ENCODE measurements at regions not wholly inside any gene's neighbourhood (a gene's known extent, or its start where the extent isn't known, plus 50 kb on each side); places are given as distances from the start of the nearest gene placed in this dataset.

DNA sequence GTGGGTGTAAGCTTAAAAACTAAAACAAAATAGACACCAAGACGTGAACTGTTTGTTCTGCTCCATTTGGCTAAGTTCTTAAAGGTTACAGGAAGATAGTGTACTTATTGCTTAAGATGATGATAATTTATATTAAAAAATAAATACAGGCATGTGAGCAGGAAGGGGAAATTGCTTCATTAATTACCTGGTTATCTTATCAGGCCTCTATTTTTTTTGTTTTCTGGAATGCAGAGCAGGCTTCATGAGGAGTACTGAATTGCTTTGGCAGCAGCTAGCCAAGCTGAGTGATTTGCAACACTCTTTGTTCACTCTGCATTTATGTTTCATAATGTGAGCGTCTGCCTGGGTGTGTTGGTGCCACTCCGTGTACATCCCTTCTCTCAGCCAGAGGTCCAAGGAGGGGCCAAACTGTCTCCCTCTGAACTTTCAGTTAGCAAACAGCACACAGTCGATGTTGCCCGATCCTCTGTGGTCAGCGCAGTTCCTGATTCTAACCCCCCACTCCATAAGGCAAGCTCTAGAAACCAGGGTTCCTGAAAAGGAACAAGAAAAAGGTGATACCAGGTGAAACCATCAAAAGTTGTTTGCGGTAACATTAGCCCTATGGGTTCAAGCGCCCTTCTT is 348.2 kb downstream of the SPRY1 start:
- TF ChIP-seq EZH2 (IDR thresholded peaks at IDR 0.05; ENCODE audit: insufficient read depth, poor library complexity, severe bottlenecking) (no peak), EZH2phosphoT487 (IDR thresholded peaks at IDR 0.05; ENCODE audit: insufficient read depth, low read depth) (no peak)
